HepG2 (cell line): ENCODE measurements at regions not wholly inside any gene's neighbourhood (a gene's known extent, or its start where the extent isn't known, plus 50 kb on each side); places are given as distances from the start of the nearest gene placed in this dataset.
"Not testable (repeated sequence)": the region's sequence is repeated elsewhere in the genome, so short reads cannot be mapped to it uniquely, and the experiment has no call there.

ENCODE experiments used
- IRF2 ChIP-seq: IDR thresholded peaks from 2 replicates; pipeline ENCODE4 v1.6.1; 2018; ENCODE audit warnings: missing genetic modification reagents, missing compliant biosample characterization
- KDM1A ChIP-seq: IDR thresholded peaks from 2 replicates; pipeline ENCODE4 v1.6.1; 2016; ENCODE audit warnings: missing compliant biosample characterization
- KDM2A ChIP-seq: sonication (generic); formaldehyde crosslinking; IDR thresholded peaks from 2 replicates; pipeline ENCODE4 v1.4.0; 2020; ENCODE audit warnings: low read depth, missing genetic modification reagents, borderline replicate concordance
- MAX ChIP-seq: IDR thresholded peaks from 2 replicates; pipeline ENCODE4 v1.6.1; 2012; ENCODE audit warnings: inconsistent platforms
- MTA1 ChIP-seq: sonication (generic); formaldehyde crosslinking; IDR thresholded peaks from 2 replicates; pipeline ENCODE4 v1.4.0; 2020; ENCODE audit warnings: missing genetic modification reagents, mild to moderate bottlenecking, borderline replicate concordance
- NFIC ChIP-seq: IDR thresholded peaks from 2 replicates; pipeline ENCODE4 v1.6.1; 2012; ENCODE audit warnings: mild to moderate bottlenecking, low read length, inconsistent platforms
- POLR2A ChIP-seq, 2 experiments: IDR thresholded peaks; 2 replicates each; pipeline ENCODE4 v1.6.1; 2011; ENCODE audit warnings: low read depth in 2 of 2, low read length in 2 of 2, mild to moderate bottlenecking in 1 of 2, moderate library complexity in 1 of 2; ENCODE audit not compliant: insufficient read depth in 1 of 2
- ZNF619 ChIP-seq: sonication (generic); formaldehyde crosslinking; IDR thresholded peaks from 2 replicates; pipeline ENCODE4 v1.4.0; 2020; ENCODE audit warnings: mild to moderate bottlenecking, missing genetic modification reagents

GRCh38 chr1:146324463-146324862 is 95.6 kb upstream of the NOTCH2NLA start:
- not testable (repeated sequence) for TF ChIP-seq MTA1 (CRISPR knock-in tag); KDM1A; IRF2 (CRISPR knock-in tag); NFIC; KDM2A (CRISPR knock-in tag); POLR2A (IDR thresholded peaks at IDR 0.05; ENCODE audit: insufficient read depth in 1 of 2, low read depth in 2 of 2, low read length in 2 of 2); ZNF619 (CRISPR knock-in tag); MAX
